ENCODE measurements at regions not wholly inside any gene's neighbourhood (a gene's known extent, or its start where the extent isn't known, plus 50 kb on each side); places are given as distances from the start of the nearest gene placed in this dataset.

GRCh38 chr13:86714495-86714894 is 915.3 kb upstream of the SLITRK6 start:
- H3K4me3 ChIP-seq (ENCODE audit: low read depth, low read length), result no peak overlapping the region
- TF ChIP-seq CTCF (IDR thresholded peaks at IDR 0.05; ENCODE audit: low read depth, low read length), result no peak
- TF ChIP-seq POLR2A (IDR thresholded peaks at IDR 0.05; ENCODE audit: extremely low read depth, insufficient read length), result no peak
- no peak for TF ChIP-seq MAX (IDR thresholded peaks at IDR 0.05; ENCODE audit: low read depth, low read length)
- TF ChIP-seq MYC (IDR thresholded peaks at IDR 0.05; ENCODE audit: low read depth, low read length), result no peak
- no peak for DNase-seq (ENCODE audit: low read depth)

GRCh38 chr13:86725105-86725504 is 925.9 kb upstream of the SLITRK6 start:
- DNase-seq (ENCODE audit: low read depth), result peak; percentile 8
- H3K4me3 ChIP-seq (ENCODE audit: low read depth, low read length), result no peak overlapping the region
- TF ChIP-seq CTCF (IDR thresholded peaks at IDR 0.05; ENCODE audit: low read depth, low read length) (no peak), MYC (IDR thresholded peaks at IDR 0.05; ENCODE audit: low read depth, low read length) (no peak), POLR2A (IDR thresholded peaks at IDR 0.05; ENCODE audit: extremely low read depth, insufficient read length) (no peak), MAX (IDR thresholded peaks at IDR 0.05; ENCODE audit: low read depth, low read length) (no peak)

- no peak for TF ChIP-seq POLR2A (IDR thresholded peaks at IDR 0.05; ENCODE audit: extremely low read depth, insufficient read length)
- TF ChIP-seq MAX (IDR thresholded peaks at IDR 0.05; ENCODE audit: low read depth, low read length), result peak; percentile 100
- TF ChIP-seq MYC (IDR thresholded peaks at IDR 0.05; ENCODE audit: low read depth, low read length), result peak; percentile 99
- no peak for TF ChIP-seq CTCF (IDR thresholded peaks at IDR 0.05; ENCODE audit: low read depth, low read length)
- DNase-seq (ENCODE audit: low read depth), result peak; percentile 75
Measured at GRCh38 chr13:86729206-86729605, 930.0 kb upstream of the SLITRK6 start.

GRCh38 chr13:86731987-86732386 is 932.8 kb upstream of the SLITRK6 start:
- no peak for DNase-seq (ENCODE audit: low read depth)
- TF ChIP-seq CTCF (IDR thresholded peaks at IDR 0.05; ENCODE audit: low read depth, low read length), result no peak
- no peak for TF ChIP-seq MYC (IDR thresholded peaks at IDR 0.05; ENCODE audit: low read depth, low read length)
- no peak for TF ChIP-seq MAX (IDR thresholded peaks at IDR 0.05; ENCODE audit: low read depth, low read length)
- TF ChIP-seq POLR2A (IDR thresholded peaks at IDR 0.05; ENCODE audit: extremely low read depth, insufficient read length), result no peak
- H3K4me3 ChIP-seq (ENCODE audit: low read depth, low read length), result no peak overlapping the region

More at GRCh38 chr13:86729206-86729605, 930.0 kb upstream of the SLITRK6 start:
- H3K4me3 ChIP-seq (ENCODE audit: low read depth, low read length), result no peak overlapping the region

GRCh38 chr13:86737334-86737932 is 933.7 kb upstream of the SLITRK5 start:
- no peak for DNase-seq (ENCODE audit: low read depth)
- TF ChIP-seq MAX (IDR thresholded peaks at IDR 0.05; ENCODE audit: low read depth, low read length), result no peak
- no peak for TF ChIP-seq CTCF (IDR thresholded peaks at IDR 0.05; ENCODE audit: low read depth, low read length)
- TF ChIP-seq MYC (IDR thresholded peaks at IDR 0.05; ENCODE audit: low read depth, low read length), result no peak
- TF ChIP-seq POLR2A (IDR thresholded peaks at IDR 0.05; ENCODE audit: extremely low read depth, insufficient read length), result no peak
- H3K4me3 ChIP-seq (ENCODE audit: low read depth, low read length), result no peak overlapping the region
